ENCODE measurements at regions not wholly inside any gene's neighbourhood (a gene's known extent, or its start where the extent isn't known, plus 50 kb on each side); places are given as distances from the start of the nearest gene placed in this dataset.

GRCh38 chr6:141486942-141487341 lies 645.8 kb upstream of the GJE1 start:
- TF ChIP-seq CTCF (IDR thresholded peaks at IDR 0.05) (no peak), POLR2A (IDR thresholded peaks at IDR 0.05) (no peak)
